ENCODE measurements at regions not wholly inside any gene's neighbourhood (a gene's known extent, or its start where the extent isn't known, plus 50 kb on each side); places are given as distances from the start of the nearest gene placed in this dataset.

DNA sequence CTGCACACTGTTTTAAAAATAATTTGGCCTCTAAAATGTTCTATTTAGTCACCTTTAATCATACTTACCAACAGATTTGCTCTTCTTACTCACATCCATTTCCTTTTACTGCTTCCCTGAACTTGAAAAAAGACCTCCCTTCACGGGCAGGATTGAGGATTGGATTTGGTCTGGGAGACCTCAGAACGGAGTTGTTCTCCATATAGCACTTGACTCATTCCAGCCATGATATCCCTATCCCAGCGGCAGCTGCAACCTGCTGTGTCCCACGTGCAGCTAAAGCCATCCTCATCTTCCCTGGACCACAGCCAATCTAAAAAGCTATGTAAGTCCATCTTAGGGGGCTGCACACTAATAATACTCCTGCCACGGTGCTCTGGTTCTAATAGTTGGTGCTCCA lies 97.0 kb upstream of the PTPRM start:
- POLR2A ChIA-PET = no interaction called here
- in situ Hi-C loops (cut with HindIII; ENCODE audit: low pct_unique_long_range_greater_than_20kb, low sequenced_read_pairs) = no loop called here
- CTCF ChIA-PET = no interaction called here

DNA sequence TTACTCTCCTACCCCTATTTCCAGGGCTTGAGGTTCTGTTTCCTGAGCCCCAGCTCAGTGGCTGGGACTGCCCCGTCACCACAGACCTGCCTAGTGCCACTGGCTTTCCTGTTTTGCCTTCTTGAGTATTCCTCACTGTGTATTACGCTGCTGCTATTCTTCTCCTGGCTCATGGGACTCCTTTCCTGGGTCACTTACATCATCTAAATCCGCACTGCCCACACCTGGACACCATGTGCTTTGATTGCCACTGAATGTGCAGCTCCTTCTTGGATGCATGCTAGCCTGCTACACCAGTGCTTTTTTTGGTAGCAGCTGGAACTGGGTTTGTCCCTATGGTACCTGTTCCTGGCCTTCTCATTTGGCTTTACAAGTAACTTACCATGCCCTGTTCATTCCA lies 96.6 kb upstream of the PTPRM start:
- ChIA-PET CTCF (no interaction called here), POLR2A (no interaction called here)
- TF ChIP-seq, protein P1, sequence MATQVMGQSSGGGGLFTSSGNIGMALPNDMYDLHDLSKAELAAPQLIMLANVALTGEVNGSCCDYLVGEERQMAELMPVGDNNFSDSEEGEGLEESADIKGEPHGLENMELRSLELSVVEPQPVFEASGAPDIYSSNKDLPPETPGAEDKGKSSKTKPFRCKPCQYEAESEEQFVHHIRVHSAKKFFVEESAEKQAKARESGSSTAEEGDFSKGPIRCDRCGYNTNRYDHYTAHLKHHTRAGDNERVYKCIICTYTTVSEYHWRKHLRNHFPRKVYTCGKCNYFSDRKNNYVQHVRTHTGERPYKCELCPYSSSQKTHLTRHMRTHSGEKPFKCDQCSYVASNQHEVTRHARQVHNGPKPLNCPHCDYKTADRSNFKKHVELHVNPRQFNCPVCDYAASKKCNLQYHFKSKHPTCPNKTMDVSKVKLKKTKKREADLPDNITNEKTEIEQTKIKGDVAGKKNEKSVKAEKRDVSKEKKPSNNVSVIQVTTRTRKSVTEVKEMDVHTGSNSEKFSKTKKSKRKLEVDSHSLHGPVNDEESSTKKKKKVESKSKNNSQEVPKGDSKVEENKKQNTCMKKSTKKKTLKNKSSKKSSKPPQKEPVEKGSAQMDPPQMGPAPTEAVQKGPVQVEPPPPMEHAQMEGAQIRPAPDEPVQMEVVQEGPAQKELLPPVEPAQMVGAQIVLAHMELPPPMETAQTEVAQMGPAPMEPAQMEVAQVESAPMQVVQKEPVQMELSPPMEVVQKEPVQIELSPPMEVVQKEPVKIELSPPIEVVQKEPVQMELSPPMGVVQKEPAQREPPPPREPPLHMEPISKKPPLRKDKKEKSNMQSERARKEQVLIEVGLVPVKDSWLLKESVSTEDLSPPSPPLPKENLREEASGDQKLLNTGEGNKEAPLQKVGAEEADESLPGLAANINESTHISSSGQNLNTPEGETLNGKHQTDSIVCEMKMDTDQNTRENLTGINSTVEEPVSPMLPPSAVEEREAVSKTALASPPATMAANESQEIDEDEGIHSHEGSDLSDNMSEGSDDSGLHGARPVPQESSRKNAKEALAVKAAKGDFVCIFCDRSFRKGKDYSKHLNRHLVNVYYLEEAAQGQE (IDR thresholded peaks at IDR 0.05; ENCODE audit: insufficient read depth in 1 of 2, low read depth in 2 of 2, low read length in 1 of 2) = no peak
- TF ChIP-seq POLR2AphosphoS5 (IDR thresholded peaks at IDR 0.05; ENCODE audit: low read depth, low read length) (no peak), SIN3A (IDR thresholded peaks at IDR 0.05; ENCODE audit: borderline replicate concordance, insufficient read depth, low read depth, low read length) (no peak), TCF7L2 (IDR thresholded peaks at IDR 0.05; ENCODE audit: low read depth, low read length) (no peak)
- TF ChIP-seq, protein P2, sequence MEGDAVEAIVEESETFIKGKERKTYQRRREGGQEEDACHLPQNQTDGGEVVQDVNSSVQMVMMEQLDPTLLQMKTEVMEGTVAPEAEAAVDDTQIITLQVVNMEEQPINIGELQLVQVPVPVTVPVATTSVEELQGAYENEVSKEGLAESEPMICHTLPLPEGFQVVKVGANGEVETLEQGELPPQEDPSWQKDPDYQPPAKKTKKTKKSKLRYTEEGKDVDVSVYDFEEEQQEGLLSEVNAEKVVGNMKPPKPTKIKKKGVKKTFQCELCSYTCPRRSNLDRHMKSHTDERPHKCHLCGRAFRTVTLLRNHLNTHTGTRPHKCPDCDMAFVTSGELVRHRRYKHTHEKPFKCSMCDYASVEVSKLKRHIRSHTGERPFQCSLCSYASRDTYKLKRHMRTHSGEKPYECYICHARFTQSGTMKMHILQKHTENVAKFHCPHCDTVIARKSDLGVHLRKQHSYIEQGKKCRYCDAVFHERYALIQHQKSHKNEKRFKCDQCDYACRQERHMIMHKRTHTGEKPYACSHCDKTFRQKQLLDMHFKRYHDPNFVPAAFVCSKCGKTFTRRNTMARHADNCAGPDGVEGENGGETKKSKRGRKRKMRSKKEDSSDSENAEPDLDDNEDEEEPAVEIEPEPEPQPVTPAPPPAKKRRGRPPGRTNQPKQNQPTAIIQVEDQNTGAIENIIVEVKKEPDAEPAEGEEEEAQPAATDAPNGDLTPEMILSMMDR (IDR thresholded peaks at IDR 0.05) = no peak
- H3K4me1 ChIP-seq (ENCODE audit: control insufficient read depth, insufficient read depth, low read length) = no peaks in the 10 kb centered on the region
- no peaks in the 10 kb centered on the region for H3K27me3 ChIP-seq (ENCODE audit: control insufficient read depth, insufficient read depth, low read length)
- BruUV-seq (replicated peaks) = no TSS peak
- no peaks in the 10 kb centered on the region for H3K36me3 ChIP-seq (ENCODE audit: control insufficient read depth, insufficient read depth, low read length)
- intact Hi-C loops (cut with micrococcal nuclease; ENCODE audit: unreplicated experiment) = no loop called here
- DNase-seq (ENCODE audit: low read depth, low spot score) (no peak), ATAC-seq (no peak)
- in situ Hi-C loops (cut with HindIII; ENCODE audit: low pct_unique_long_range_greater_than_20kb, low sequenced_read_pairs) = no loop called here
- no peaks in the 10 kb centered on the region for H3K9me3 ChIP-seq (ENCODE audit: control insufficient read depth, insufficient read depth, low read depth, low read length)
- no peak overlapping the region for H3K4me3 ChIP-seq (ENCODE audit: low read depth in 2 of 2, low read length in 2 of 2)
- H3K27ac ChIP-seq (ENCODE audit: low read length) = no peak overlapping the region

More for the DNA sequence above, 97.0 kb upstream of the PTPRM start:
- DNase-seq (ENCODE audit: low read depth, low spot score) = no peak
- no peaks in the 10 kb centered on the region for H3K9me3 ChIP-seq (ENCODE audit: control insufficient read depth, insufficient read depth, low read depth, low read length)
- intact Hi-C loops (cut with micrococcal nuclease; ENCODE audit: unreplicated experiment) = no loop called here
- no peak overlapping the region for H3K4me3 ChIP-seq (ENCODE audit: low read depth in 2 of 2, low read length in 2 of 2)
- no TSS peak for BruUV-seq (replicated peaks)
- no peak for ATAC-seq
- no peaks in the 10 kb centered on the region for H3K27me3 ChIP-seq (ENCODE audit: control insufficient read depth, insufficient read depth, low read length)
- no peak overlapping the region for H3K27ac ChIP-seq (ENCODE audit: low read length)
- TF ChIP-seq, protein P1 (IDR thresholded peaks at IDR 0.05; ENCODE audit: insufficient read depth in 1 of 2, low read depth in 2 of 2, low read length in 1 of 2) = no peak
- TF ChIP-seq TCF7L2 (IDR thresholded peaks at IDR 0.05; ENCODE audit: low read depth, low read length) = no peak
- no peak for TF ChIP-seq POLR2AphosphoS5 (IDR thresholded peaks at IDR 0.05; ENCODE audit: low read depth, low read length)
- TF ChIP-seq, protein P2 (IDR thresholded peaks at IDR 0.05) = no peak
- no peak for TF ChIP-seq SIN3A (IDR thresholded peaks at IDR 0.05; ENCODE audit: borderline replicate concordance, insufficient read depth, low read depth, low read length)
- no peaks in the 10 kb centered on the region for H3K36me3 ChIP-seq (ENCODE audit: control insufficient read depth, insufficient read depth, low read length)
- H3K4me1 ChIP-seq (ENCODE audit: control insufficient read depth, insufficient read depth, low read length) = no peaks in the 10 kb centered on the region
